Esophagus mucosa (tissue), 1 donor: ENCODE measurements at regions not wholly inside any gene's neighbourhood (a gene's known extent, or its start where the extent isn't known, plus 50 kb on each side); places are given as distances from the start of the nearest gene placed in this dataset.
"Not testable (repeated sequence)": the region's sequence is repeated elsewhere in the genome, so short reads cannot be mapped to it uniquely, and the experiment has no call there.

Experiments
- ATAC-seq: fragments of 200-7000 bp; cut with Tn5 transposase; one replicate; pipeline ENCODE4 v1.9.1; 2020
- donor health status: DM: yes; HTN: yes; CAD: no.

DNA sequence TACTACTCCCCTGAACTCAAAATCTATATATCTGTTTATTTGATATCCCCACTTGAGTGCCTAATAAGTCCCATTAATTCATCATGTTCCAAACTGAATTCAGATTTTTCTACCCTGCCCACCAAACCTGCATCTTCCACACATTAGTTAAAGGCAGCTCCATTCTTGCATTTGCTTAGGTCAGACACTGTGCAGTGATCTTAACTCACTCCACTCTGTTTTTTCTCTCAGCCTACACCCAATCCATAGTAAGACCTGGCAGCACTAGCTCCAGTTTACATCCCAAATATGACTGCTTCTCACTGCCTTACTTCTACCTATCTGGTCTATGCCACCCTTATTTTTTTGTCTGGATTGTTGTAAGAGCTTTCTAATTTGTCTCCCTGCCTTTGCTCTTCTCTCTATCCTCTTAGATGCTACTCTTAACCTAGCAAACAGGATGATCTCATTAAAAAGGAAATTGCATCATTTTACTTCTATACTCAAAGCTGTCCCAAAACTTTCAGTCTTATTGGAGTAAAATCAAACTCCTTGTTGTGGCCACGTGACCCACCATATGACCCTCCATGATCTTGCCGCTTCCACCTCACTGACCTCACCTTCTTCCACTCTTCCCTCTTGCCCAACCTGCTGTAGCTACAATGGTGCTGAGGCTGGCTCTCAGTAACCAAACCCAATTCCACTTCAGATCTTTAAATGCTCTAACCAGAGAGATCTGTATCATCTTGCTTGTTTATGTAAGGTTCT, 274.9 kb upstream of the FANCL start:
- no peak for ATAC-seq

- ATAC-seq = no peak
These were observed 273.1 kb upstream of the FANCL start for GRCh38 chr2:58514252-58514651.

DNA sequence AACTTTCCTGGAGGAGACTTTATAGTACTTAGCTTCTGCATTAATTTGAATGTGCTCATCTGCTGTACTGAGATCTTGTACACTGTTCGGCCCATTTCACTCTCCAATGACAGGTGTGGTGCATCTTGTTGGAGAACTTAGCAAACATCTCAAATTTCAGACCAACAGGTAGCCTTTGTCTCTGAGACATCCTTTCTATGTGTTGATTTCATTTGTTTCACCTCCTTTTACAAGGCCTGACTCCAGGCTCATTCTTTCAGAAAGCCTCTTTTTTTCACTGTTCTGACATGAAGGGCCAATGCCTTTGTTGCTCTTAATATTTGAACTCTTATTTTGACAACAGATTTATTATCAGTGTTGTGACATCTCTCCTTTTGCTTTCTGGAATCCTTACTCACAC, 271.8 kb upstream of the FANCL start:
- no peak for ATAC-seq

- no peak for ATAC-seq
These were observed 266.9 kb upstream of the FANCL start for GRCh38 chr2:58508006-58508405.

DNA sequence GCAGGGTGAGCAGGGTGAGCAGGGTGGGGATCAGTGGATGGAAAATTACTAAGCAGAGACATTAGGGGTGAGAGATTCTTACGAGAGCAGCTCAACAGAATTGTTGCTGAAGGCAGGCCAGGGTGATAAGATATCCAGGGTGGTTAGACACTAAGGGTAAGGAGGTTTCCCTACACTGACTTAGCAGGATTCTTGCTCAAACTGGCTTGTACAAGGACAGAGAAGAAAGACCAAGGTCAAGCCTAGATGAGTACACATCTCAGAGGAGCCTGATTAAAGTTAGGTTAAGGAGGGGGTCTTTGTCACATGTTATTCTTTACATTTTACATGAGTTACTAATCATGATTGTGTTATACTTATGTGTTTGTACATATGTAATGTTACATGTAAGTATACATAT, 262.8 kb upstream of the FANCL start:
- no peak for ATAC-seq

DNA sequence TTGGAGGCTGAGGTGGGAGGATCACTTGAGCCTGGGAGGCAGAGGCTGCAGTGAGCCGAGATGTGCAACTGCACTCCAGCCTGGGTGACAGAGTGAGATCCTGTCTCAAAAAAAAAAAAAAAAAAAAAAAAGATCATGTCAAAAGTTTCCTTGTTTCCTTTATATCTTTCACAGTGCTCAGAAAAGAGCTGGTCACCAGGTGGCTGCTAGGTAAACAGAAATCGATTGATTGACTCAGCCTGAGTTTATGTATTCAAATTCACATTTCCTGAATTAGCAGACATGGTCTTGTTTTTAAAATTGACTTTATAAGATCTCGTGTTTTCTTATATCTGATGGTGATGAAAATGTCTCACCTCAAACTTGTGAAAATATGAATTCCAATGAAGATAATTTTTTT, 261.8 kb upstream of the FANCL start:
- no peak for ATAC-seq

DNA sequence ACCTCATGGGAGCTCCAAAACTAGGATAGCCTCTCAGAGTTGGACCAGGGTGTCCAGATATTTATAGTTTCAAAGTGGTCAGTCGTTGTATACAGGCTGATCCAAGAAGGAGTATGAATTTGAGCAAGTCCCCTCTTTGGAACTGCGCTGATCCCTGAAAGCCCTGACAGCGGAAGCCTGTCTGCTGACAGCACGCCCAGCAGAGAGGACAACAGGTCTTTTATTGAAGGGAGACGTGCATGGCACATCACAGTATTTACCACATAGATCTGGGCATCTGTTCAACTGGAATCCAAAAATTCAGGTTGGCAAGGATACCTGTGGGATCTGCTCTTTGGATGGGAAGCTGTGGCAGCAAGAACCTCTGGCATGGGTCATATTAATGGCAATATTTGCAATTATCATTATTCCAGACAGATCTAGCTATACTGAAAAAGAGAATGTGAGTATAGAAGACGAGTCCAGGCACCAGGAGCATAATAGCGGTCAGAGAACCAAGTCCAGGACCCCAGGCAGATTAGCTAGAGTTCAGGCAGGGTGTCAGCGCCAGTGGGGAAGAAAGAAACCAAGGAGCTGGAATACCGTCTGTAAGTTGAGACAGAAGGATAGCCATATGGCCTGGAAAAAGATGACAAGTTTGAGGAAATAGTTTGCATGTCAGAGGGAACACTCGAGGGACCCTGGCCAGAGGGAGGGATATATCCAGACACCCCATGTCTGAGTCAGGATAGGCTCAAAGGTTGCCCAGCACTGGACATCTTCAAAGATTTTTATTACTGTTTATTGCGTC, 260.4 kb upstream of the FANCL start:
- ATAC-seq = no peak

- no peak for ATAC-seq
These were observed 256.0 kb upstream of the FANCL start for GRCh38 chr2:58497168-58497567.

GRCh38 chr2:58495806-58496205, 254.7 kb upstream of the FANCL start:
- ATAC-seq = no peak

DNA sequence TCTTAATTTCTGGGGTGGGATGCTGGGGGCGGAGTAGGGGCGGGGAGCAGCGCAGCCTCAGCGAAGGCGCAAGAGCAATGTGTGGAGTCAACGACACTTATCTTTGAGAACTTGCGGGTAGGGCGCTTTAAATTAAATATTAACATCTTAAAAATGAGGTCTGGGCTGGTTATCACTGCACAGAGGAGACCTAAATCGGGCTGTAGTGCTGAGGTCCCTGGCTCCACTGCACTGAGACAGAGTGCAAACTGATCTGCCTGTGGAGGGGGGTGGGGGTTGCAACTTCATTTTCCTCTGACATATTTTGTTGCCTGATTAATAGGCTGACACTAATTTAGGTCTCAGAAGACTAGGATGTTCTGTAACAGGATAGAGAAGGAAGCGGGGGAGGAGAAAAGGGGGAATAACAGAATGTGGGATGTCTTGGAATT, 253.0 kb upstream of the FANCL start:
- no peak for ATAC-seq

GRCh38 chr2:58484629-58485028, 243.5 kb upstream of the FANCL start:
- no peak for ATAC-seq

DNA sequence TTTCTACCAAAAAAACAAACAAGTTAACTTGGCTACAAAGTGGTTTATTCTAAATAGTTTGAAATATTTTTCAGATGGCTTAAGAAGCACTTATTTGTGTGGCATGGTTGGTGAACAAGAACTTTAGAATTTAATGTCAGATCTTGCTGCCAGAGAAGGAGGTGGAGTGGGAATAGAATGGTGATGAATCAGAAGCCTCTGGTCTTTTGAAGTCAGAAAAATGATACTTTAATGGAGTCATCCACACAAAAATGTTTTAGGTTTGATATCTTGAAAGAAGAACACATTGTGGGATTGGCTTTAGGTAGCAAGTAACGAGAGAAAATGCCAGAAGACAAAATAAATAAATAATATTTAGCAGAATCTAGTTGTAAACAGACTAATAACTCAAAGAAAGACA, 243.1 kb upstream of the FANCL start:
- no peak for ATAC-seq

GRCh38 chr2:58483307-58483706, 242.2 kb upstream of the FANCL start:
- ATAC-seq = no peak

DNA sequence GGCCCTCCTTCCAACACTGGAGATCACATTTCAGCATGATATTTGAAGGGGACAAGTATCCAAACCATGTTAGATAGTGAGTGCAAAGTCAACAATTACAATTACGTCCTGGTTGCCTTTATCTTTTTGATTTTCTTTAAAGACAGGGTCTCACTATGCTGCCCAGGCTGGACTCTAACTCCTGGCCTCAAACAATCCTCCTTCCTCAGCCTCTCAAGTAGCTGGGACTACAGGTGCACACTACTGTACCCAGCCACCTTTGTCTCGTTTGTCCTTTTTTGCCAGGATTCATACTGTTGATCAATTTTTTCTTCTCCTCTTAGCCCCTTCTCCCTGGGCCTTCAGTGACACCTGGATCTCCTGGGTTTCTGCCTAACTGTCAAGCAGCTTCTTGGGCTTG, 240.5 kb upstream of the FANCL start:
- ATAC-seq = no peak

- no peak for ATAC-seq
These were observed 239.0 kb upstream of the FANCL start for GRCh38 chr2:58480141-58480540.

DNA sequence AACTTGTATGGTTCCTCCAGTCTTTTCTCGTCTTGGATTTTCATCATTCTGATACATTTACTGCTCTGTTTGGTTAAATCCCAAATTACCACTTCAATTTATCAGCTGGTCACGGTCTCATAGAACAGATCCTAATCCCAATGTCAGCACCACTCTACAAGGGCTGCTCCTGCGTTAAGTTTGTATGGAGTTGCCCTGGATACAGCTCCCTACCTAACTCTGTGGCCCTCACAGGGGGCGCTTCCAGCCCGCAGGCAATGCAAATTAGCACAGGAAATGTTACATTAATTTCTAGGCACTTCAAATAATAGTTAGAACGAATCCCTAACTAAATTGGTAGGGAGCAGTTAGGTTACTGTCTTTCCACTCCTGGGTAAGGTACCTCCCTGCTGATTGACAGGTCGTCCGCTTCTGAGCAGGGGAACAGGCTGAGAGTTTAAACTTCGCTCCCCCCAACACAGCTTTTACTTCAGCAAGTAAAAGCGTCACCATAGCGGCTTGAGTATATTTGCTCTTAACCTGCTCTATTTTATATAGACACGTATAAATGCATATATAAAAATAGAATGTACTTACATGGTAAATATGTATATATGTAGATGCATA, 238.5 kb upstream of the FANCL start:
- no peak for ATAC-seq

DNA sequence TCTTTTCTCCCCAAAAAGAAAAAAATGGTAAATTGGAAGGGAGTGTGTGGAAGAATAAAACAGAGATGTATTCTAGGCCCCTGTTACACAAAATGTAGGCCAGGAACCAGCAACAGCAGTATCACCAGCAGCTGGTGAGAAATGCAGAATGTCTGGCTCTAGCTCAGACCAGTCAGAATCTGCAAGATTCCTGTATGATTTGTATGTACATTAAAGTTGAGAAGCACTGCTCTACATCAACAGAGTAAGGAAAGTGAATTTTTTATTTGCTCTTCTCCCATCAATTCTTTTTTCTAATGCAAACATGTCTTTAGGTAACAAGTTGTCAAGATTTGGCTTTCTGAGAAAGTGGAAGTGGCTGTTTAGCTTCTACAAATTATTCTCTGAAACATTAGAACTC, 235.4 kb upstream of the FANCL start:
- no peak for ATAC-seq

GRCh38 chr2:58475756-58476155, 234.6 kb upstream of the FANCL start:
- ATAC-seq = no peak

DNA sequence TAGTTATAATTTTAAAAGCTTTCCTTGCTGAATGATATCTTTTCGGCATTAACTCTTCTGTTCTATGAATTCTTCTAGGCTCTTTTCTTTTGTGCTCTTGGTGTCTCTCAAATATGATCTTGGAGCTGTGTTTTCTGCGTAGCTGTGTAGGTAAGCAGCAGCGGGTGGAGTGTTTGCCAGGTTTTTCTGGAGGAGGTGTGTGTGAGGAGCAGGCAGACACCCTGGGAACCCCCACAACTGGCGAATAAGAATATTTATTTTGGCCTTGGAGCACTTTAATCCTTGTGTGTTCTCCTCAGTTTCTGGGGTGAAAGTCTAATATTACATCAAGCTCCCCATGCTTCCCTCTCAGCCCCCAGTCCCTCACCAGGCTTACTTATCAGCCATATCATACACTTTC, 232.0 kb upstream of the FANCL start:
- no peak for ATAC-seq

DNA sequence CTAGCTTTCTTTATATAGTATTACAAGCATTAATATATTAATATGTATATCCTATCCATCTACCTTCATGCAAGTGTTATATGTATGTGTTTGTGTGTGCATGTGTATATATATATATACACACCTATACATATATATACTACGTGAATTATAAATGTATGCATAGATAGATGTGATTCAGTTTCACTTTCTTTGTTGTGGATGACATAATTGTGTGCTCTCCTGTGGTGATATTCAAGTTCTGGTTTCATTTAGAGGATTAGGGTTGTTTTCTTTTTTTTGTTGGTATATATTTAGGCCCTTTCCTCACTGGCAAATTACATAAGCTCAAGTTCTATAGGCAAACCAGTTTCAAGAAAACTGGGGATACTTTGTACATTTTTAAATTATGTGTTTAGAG, 225.7 kb upstream of the FANCL start:
- ATAC-seq = no peak

DNA sequence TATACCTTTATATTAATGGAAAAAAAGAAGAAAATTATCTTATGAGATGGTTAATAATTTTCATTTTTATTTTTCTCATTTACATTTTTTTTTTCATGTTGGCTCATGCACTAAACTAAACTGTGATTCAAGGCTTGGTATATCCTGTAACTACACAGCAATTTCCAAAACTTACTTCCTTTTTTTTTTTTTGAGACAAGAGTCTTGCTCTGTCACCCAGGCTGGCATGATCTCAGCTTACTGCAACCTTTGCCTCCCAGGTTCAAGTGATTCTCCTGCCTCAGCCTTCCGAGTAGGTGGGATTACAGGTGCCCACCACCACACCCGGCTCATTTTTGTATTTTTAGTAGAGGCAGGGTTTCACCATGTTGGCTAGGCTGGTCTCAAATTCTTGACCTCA, 224.9 kb upstream of the FANCL start:
- ATAC-seq = not testable (repeated sequence)

GRCh38 chr2:58460670-58461069, 219.5 kb upstream of the FANCL start:
- no peak for ATAC-seq

DNA sequence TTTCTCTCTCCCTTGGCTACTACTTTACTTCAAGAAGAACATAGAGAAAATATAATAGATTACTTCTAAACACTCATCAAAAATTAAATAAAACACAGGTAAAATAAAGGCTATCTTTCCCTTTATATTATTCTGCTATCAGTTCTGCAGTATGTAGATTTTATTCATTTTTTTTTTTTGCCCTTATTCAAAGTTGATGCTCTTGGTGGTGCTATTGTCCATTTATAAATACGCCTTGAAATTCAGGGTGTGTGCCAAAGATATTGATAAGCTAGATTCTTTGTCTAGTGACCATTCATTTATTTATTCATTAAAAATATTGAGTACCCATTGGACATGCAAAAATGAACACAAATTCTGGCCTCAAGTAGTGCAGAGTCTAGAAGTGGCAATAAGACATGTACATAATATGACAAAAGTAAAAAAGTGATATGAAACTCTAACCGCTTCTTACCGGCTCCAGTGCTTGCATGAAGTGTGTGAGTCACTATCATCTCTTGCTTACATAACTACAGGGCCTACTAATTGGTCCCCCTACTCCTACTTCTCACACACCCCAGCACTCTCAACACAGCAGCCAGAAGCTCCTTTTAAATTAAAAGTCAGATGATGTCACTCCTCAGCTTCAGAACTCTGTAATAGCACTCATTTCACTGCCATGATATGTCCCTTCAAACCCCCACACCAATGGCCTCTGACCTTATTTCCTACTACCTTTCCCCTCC, 208.3 kb upstream of the FANCL start:
- ATAC-seq = no peak
